ENCODE measurements at regions not wholly inside any gene's neighbourhood (a gene's known extent, or its start where the extent isn't known, plus 50 kb on each side); places are given as distances from the start of the nearest gene placed in this dataset.

DNA sequence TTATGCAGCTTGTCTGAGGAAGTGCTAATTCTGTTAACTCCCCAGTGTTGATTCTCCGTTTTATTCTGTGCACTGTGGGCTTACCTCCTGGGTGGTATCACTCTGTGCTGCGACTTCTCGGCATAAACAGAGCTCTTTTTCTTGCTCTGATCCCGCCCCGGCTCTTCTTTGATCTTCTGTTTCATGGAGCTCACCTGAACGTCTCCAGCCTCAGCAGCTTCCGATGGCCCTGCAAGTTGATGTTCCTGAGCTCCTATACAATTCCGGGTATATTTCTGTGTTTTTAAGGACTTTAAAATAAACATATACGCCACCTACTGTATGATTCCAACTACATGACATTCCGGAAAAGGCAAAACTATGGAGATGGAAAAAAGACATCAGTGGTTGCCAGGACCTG lies 110.8 kb downstream of the TENT4A start:
- Histone ChIP-seq H3K9ac (ENCODE audit: low read depth in 1 of 2, low read length in 2 of 2) (no peak overlapping the region), H3K36me3 (ENCODE audit: control insufficient read depth in 4 of 4, insufficient read depth in 3 of 4, low read depth in 1 of 4, low read length in 3 of 4) (no peaks in the 10 kb centered on the region), H3K4me3 (ENCODE audit: low read depth in 1 of 3, low read length in 3 of 3) (no peak overlapping the region), H3K27me3 (ENCODE audit: control insufficient read depth in 4 of 4, insufficient read depth in 4 of 4, low read length in 3 of 4) (peaks cover 0 to 5% (median 1%) of the 10 kb centered on the region in 4 donors), H3K9me3 (ENCODE audit: control insufficient read depth in 4 of 4, low read length in 3 of 4) (peaks cover 0 to 6% (median 3%) of the 10 kb centered on the region in 4 donors), H3K27ac (ENCODE audit: low read depth in 1 of 2, low read length in 2 of 2) (no peak overlapping the region), H3K4me1 (ENCODE audit: control insufficient read depth in 4 of 4, insufficient read depth in 4 of 4, low read length in 3 of 4) (no peaks in the 10 kb centered on the region)
- TF ChIP-seq HNF4A (conservative IDR thresholded peaks at IDR 0.05) (no peak), TAF1 (conservative IDR thresholded peaks at IDR 0.05) (no peak), NR2F2 (IDR thresholded peaks at IDR 0.05) (no peak), GABPA (IDR thresholded peaks at IDR 0.05 in 1 of 2, conservative IDR thresholded peaks at IDR 0.05 in 1 of 2) (no peak), EGR1 (IDR thresholded peaks at IDR 0.05; ENCODE audit: low read depth in 2 of 2) (no peak), FOXA1 (IDR thresholded peaks at IDR 0.05) (no peak), HNF4G (IDR thresholded peaks at IDR 0.05) (no peak), FOXA2 (IDR thresholded peaks at IDR 0.05) (no peak), RXRA (IDR thresholded peaks at IDR 0.05) (no peak), YY1 (IDR thresholded peaks at IDR 0.05) (no peak), JUND (IDR thresholded peaks at IDR 0.05) (no peak), RAD21 (IDR thresholded peaks at IDR 0.05) (no peak)
- TF ChIP-seq, protein P1, sequence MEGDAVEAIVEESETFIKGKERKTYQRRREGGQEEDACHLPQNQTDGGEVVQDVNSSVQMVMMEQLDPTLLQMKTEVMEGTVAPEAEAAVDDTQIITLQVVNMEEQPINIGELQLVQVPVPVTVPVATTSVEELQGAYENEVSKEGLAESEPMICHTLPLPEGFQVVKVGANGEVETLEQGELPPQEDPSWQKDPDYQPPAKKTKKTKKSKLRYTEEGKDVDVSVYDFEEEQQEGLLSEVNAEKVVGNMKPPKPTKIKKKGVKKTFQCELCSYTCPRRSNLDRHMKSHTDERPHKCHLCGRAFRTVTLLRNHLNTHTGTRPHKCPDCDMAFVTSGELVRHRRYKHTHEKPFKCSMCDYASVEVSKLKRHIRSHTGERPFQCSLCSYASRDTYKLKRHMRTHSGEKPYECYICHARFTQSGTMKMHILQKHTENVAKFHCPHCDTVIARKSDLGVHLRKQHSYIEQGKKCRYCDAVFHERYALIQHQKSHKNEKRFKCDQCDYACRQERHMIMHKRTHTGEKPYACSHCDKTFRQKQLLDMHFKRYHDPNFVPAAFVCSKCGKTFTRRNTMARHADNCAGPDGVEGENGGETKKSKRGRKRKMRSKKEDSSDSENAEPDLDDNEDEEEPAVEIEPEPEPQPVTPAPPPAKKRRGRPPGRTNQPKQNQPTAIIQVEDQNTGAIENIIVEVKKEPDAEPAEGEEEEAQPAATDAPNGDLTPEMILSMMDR (IDR thresholded peaks at IDR 0.05; ENCODE audit: low read depth, low read length, missing input control): no peak
- TF ChIP-seq, protein P2, sequence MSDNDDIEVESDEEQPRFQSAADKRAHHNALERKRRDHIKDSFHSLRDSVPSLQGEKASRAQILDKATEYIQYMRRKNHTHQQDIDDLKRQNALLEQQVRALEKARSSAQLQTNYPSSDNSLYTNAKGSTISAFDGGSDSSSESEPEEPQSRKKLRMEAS (IDR thresholded peaks at IDR 0.05): no peak
- TF ChIP-seq, protein P3, sequence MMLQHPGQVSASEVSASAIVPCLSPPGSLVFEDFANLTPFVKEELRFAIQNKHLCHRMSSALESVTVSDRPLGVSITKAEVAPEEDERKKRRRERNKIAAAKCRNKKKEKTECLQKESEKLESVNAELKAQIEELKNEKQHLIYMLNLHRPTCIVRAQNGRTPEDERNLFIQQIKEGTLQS (IDR thresholded peaks at IDR 0.05): no peak
- TF ChIP-seq, protein P4, sequence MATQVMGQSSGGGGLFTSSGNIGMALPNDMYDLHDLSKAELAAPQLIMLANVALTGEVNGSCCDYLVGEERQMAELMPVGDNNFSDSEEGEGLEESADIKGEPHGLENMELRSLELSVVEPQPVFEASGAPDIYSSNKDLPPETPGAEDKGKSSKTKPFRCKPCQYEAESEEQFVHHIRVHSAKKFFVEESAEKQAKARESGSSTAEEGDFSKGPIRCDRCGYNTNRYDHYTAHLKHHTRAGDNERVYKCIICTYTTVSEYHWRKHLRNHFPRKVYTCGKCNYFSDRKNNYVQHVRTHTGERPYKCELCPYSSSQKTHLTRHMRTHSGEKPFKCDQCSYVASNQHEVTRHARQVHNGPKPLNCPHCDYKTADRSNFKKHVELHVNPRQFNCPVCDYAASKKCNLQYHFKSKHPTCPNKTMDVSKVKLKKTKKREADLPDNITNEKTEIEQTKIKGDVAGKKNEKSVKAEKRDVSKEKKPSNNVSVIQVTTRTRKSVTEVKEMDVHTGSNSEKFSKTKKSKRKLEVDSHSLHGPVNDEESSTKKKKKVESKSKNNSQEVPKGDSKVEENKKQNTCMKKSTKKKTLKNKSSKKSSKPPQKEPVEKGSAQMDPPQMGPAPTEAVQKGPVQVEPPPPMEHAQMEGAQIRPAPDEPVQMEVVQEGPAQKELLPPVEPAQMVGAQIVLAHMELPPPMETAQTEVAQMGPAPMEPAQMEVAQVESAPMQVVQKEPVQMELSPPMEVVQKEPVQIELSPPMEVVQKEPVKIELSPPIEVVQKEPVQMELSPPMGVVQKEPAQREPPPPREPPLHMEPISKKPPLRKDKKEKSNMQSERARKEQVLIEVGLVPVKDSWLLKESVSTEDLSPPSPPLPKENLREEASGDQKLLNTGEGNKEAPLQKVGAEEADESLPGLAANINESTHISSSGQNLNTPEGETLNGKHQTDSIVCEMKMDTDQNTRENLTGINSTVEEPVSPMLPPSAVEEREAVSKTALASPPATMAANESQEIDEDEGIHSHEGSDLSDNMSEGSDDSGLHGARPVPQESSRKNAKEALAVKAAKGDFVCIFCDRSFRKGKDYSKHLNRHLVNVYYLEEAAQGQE (IDR thresholded peaks at IDR 0.05): no peak
- TF ChIP-seq, protein P5, sequence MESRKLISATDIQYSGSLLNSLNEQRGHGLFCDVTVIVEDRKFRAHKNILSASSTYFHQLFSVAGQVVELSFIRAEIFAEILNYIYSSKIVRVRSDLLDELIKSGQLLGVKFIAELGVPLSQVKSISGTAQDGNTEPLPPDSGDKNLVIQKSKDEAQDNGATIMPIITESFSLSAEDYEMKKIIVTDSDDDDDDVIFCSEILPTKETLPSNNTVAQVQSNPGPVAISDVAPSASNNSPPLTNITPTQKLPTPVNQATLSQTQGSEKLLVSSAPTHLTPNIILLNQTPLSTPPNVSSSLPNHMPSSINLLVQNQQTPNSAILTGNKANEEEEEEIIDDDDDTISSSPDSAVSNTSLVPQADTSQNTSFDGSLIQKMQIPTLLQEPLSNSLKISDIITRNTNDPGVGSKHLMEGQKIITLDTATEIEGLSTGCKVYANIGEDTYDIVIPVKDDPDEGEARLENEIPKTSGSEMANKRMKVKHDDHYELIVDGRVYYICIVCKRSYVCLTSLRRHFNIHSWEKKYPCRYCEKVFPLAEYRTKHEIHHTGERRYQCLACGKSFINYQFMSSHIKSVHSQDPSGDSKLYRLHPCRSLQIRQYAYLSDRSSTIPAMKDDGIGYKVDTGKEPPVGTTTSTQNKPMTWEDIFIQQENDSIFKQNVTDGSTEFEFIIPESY (IDR thresholded peaks at IDR 0.05): no peak
- WGBS: 70% methylated on average over 10 of the region's 10 CpGs
- no peak for DNase-seq (ENCODE audit: low spot score)

Measured in liver (tissue), 8 donors.